Body of pancreas (tissue), 4 donors: ENCODE measurements at regions not wholly inside any gene's neighbourhood (a gene's known extent, or its start where the extent isn't known, plus 50 kb on each side); places are given as distances from the start of the nearest gene placed in this dataset.

Experiments used
- ATAC-seq: fragments of 150-250 bp; one replicate; pipeline ENCODE4 v1.9.1; 2016
- DNase-seq, 4 donors: peaks; one replicate each; pipeline ENCODE4 v3.0.0-alpha.2; 2019
- H3K27ac ChIP-seq, 4 donors: fragments of 200-600 bp; sonication (generic); 1 replicate in 3 of 4; 2 replicates in 1 of 4; pipeline versions ENCODE4 v1.5.1 to v1.6.1; 2016 to 2019; ENCODE audit warnings: mild to moderate bottlenecking in 1 of 4, mixed read lengths in 1 of 4, moderate library complexity in 1 of 4
- H3K27me3 ChIP-seq, 2 donors: fragments of 200-600 bp; sonication (generic); one replicate each; pipeline ENCODE4 v1.6.0; 2016; ENCODE audit warnings: mild to moderate bottlenecking in 1 of 2
- H3K36me3 ChIP-seq, 2 donors: fragments of 200-600 bp; sonication (generic); replicated peaks in 1 of 2; 2 replicates each; pipeline ENCODE4 v1.5.1; 2016; ENCODE audit warnings: low read depth in 2 of 2; ENCODE audit not compliant: insufficient read depth in 1 of 2
- H3K4me1 ChIP-seq: fragments of 200-600 bp; sonication (generic); one replicate; pipeline ENCODE4 v1.6.0; 2016
- H3K4me3 ChIP-seq, 2 donors: fragments of 200-600 bp; sonication (generic); 1 replicate in 1 of 2; 2 replicates in 1 of 2; pipeline ENCODE4 v1.5.1; 2016 to 2019
- H3K9me3 ChIP-seq, 3 donors: fragments of 200-600 bp; sonication (generic); 1 replicate in 2 of 3; 2 replicates in 1 of 3; pipeline ENCODE4 v1.5.1; 2016
- POLR2A ChIP-seq, 3 donors: fragments of 450-650 bp; IDR thresholded peaks; one replicate each; pipeline ENCODE4 v1.6.1; 2016; ENCODE audit warnings: antibody characterized with exemption in 3 of 3, mild to moderate bottlenecking in 2 of 3
- WGBS, 2 donors: methylation state at CpG; one replicate each; pipeline ENCODE4 v1.1.5; 2017; 5-methylcytosine and 5-hydroxymethylcytosine counted together
- intact Hi-C: fragments of 100-400 bp; cut with DNase I; formaldehyde crosslinking; loops from one replicate; pipeline ENCODE4 v1.15.1; 2023
- TF ChIP-seq, protein P1 (sequence below), 7 experiments: fragments of 450-650 bp in 4 of 7; fragments of 200-600 bp in 3 of 7; sonication (generic) in 3 of 7; IDR thresholded peaks; one replicate each; pipeline ENCODE4 v1.5.1; 2016 to 2019; ENCODE audit warnings: antibody characterized with exemption in 7 of 7

DNA sequence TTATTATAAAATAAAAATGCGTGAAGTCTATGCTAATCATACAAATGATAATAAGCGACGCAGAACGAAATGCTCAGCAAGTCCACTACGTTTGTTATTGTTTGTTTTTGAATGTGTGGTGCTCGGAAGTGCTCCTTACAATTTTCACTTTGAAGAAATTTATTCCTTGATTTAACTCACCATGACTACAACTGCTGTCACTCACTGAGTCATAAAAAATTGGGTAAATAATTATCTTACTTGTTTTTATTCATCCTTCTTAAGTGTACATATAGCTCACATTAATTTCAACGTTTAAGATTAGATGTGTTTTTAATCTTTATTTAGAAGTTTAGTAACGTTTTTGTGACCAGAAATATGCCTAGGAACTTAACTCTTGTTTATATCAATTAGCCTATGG lies 66.7 kb upstream of the NANOGP8 start:
- 79 to 81% methylated on average over 8 of the region's 8 CpGs for WGBS, 2 donors
- Histone ChIP-seq H3K9me3 (no peaks in the 10 kb centered on the region), H3K4me1 (no peaks in the 10 kb centered on the region), H3K27ac (no peak overlapping the region), H3K27me3 (no peaks in the 10 kb centered on the region), H3K36me3 (no peaks in the 10 kb centered on the region), H3K4me3 (no peak overlapping the region)
- DNase-seq (no peak), ATAC-seq (no peak)
- TF ChIP-seq, protein P1, sequence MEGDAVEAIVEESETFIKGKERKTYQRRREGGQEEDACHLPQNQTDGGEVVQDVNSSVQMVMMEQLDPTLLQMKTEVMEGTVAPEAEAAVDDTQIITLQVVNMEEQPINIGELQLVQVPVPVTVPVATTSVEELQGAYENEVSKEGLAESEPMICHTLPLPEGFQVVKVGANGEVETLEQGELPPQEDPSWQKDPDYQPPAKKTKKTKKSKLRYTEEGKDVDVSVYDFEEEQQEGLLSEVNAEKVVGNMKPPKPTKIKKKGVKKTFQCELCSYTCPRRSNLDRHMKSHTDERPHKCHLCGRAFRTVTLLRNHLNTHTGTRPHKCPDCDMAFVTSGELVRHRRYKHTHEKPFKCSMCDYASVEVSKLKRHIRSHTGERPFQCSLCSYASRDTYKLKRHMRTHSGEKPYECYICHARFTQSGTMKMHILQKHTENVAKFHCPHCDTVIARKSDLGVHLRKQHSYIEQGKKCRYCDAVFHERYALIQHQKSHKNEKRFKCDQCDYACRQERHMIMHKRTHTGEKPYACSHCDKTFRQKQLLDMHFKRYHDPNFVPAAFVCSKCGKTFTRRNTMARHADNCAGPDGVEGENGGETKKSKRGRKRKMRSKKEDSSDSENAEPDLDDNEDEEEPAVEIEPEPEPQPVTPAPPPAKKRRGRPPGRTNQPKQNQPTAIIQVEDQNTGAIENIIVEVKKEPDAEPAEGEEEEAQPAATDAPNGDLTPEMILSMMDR (IDR thresholded peaks at IDR 0.05) = no peak
- TF ChIP-seq POLR2A (IDR thresholded peaks at IDR 0.05) = no peak
- intact Hi-C loops = no loop called here

DNA sequence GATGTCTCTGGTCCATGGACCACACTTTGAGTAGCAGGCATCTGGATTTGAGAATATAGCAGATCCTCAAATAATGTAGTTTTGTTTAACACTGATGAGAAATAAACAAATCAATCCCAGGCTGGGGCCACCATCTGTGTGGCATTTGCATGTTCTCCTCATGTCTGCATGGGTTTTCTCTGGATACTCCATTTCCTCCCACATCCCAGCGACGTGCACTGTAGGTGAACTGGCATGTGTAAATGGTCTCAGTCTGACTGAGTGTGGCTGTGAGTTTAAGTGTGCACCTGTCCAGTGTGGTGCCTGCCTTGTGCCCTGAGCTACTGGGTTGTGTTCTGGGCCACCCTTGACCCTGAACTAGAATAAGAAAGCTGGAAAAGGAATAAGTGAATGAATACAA lies 66.3 kb upstream of the NANOGP8 start:
- TF ChIP-seq, protein P1 (IDR thresholded peaks at IDR 0.05) = no peak
- no peak for TF ChIP-seq POLR2A (IDR thresholded peaks at IDR 0.05)
- H3K4me1 ChIP-seq = no peaks in the 10 kb centered on the region
- DNase-seq (no peak), ATAC-seq (no peak)
- H3K27me3 ChIP-seq = no peaks in the 10 kb centered on the region
- H3K4me3 ChIP-seq = no peak overlapping the region
- intact Hi-C loops = no loop called here
- no peaks in the 10 kb centered on the region for H3K36me3 ChIP-seq
- no peak overlapping the region for H3K27ac ChIP-seq
- WGBS, 2 donors = 88 to 93% methylated on average over 2 of the region's 2 CpGs
- H3K9me3 ChIP-seq = no peaks in the 10 kb centered on the region

DNA sequence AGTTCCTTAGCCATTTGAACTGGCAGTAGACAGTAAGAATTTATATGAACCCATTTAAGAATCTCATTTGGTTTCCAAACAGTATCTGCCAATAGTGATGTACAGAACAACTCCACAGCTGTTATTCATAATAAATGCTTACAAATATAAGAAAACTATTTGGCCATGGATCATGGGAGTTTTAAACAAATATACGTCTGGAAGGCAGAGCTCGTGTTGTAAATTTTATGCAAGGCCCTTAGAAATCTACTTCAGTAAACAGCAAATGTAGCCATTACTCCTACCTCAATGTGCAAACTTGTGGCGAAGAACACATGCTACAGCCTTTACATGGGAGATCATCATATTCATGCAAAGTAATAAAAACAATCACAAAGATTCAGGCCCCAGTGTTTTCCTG lies 65.3 kb upstream of the NANOGP8 start:
- ATAC-seq (no peak), DNase-seq (no peak)
- Histone ChIP-seq H3K36me3 (no peaks in the 10 kb centered on the region), H3K27ac (no peak overlapping the region), H3K4me3 (no peak overlapping the region), H3K9me3 (no peaks in the 10 kb centered on the region), H3K27me3 (no peaks in the 10 kb centered on the region), H3K4me1 (no peaks in the 10 kb centered on the region)
- TF ChIP-seq POLR2A (IDR thresholded peaks at IDR 0.05) = no peak
- TF ChIP-seq, protein P1 (IDR thresholded peaks at IDR 0.05) = no peak
- WGBS, 2 donors = 85% methylated on average over 3 of the region's 3 CpGs
- intact Hi-C loops = no loop called here

DNA sequence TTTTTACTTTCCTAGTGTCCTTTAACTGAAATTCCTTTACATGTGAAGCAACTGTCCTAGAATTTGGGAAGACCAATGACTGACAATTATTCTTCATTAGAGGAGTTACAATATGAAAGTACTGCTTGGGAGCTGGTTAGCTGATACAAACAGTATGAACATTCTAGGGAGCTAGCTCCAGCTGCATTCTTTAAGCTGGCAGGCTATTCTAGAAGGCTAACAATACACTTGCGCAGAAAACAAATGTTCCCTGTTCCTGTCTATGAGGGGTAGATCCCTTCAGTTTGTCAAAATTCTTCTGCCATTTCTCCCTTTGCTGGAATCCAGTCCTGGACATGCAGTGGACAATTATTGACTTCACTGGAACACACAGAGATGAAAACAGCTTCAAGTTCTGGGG lies 60.2 kb upstream of the NANOGP8 start:
- Histone ChIP-seq H3K27ac (no peak overlapping the region), H3K27me3 (no peaks in the 10 kb centered on the region), H3K9me3 (no peaks in the 10 kb centered on the region), H3K4me3 (no peak overlapping the region), H3K36me3 (no peaks in the 10 kb centered on the region), H3K4me1 (no peaks in the 10 kb centered on the region)
- DNase-seq (no peak), ATAC-seq (no peak)
- intact Hi-C loops = no loop called here
- no peak for TF ChIP-seq POLR2A (IDR thresholded peaks at IDR 0.05)
- TF ChIP-seq, protein P1 (IDR thresholded peaks at IDR 0.05) = no peak
- 94 to 100% methylated on average over 1 of the region's 1 CpG for WGBS, 2 donors

DNA sequence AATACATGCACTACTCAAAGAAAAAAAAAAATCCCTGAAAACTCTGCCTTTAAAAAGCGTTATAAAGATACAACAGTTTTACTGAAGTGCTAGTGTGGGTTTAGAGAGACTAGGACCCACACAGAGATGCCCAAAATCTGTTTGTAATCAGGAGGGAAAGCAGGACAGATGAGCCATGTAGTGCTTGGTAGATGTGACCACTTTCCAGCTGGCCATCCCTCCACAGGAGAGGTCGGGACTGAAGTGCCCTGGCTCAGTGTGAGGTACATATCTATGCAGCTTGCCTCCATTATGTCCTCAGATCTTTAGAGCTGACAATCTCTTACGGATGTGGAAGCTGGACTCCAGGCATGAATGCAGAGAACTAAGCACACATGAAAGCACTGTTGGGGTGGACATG lies 57.5 kb upstream of the NANOGP8 start:
- H3K27me3 ChIP-seq = no peaks in the 10 kb centered on the region
- intact Hi-C loops = no loop called here
- TF ChIP-seq POLR2A (IDR thresholded peaks at IDR 0.05) = no peak
- TF ChIP-seq, protein P1 (IDR thresholded peaks at IDR 0.05) = no peak
- H3K36me3 ChIP-seq = no peaks in the 10 kb centered on the region
- ATAC-seq (no peak), DNase-seq (no peak)
- H3K9me3 ChIP-seq = no peaks in the 10 kb centered on the region
- 83 to 89% methylated on average over 3 of the region's 3 CpGs for WGBS, 2 donors
- H3K27ac ChIP-seq = no peak overlapping the region
- no peaks in the 10 kb centered on the region for H3K4me1 ChIP-seq
- no peak overlapping the region for H3K4me3 ChIP-seq
